NCI-H2107 (cell line): ENCODE measurements at regions not wholly inside any gene's neighbourhood (a gene's known extent, or its start where the extent isn't known, plus 50 kb on each side); places are given as distances from the start of the nearest gene placed in this dataset.
"Not testable (repeated sequence)": the region's sequence is repeated elsewhere in the genome, so short reads cannot be mapped to it uniquely, and the experiment has no call there.

Source experiments
- DNase-seq: peaks from one replicate; lab custom pipeline; 2025; lab: John Stamatoyannopoulos, UW

DNA sequence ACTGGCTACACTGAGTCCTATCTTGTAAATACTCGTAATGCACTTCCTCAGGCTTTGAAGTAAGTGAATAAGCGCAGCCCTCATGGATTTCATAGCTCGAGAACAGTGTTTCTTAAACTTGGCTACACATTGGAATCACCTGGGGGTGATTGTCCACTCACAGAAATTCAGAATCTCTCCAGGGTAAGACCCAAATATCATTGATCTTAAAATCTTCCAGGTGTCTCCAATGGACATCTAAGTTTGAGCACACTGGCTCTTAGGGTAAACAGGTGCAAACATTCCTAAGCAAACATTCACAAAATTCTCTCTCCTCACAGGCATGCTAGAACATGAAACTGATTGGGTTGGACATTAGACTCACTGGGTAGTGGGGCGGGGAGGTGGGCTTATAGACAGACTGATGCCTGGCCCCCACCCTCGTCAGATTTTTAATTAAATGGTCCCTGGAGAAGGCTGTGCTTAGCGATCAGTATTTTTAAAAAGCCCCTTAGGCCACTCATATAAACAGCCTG lies 279.7 kb upstream of the TBL1XR1 start:
- DNase-seq: no peak

GRCh38 chr3:177478170-177478867 lies 281.0 kb upstream of the TBL1XR1 start:
- DNase-seq: no peak

DNA sequence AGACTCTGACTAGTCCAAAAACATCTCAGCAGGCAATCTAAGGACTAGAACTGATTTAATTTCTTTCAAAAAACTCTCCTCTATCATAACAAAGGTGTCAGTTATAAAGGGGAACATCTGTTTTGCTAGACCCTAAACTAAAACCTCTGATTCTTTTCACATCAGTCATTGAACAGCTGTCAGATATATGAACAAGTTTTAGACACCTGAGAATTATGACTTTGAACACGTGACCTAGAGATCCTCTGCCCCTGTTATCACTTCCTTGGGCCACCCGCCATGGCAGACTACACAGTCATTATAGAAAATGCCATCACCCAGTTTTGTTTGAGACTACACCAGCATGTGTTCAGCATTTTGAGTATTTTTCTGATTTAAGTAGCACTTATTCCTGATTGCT lies 282.3 kb upstream of the TBL1XR1 start:
- no peak for DNase-seq

DNA sequence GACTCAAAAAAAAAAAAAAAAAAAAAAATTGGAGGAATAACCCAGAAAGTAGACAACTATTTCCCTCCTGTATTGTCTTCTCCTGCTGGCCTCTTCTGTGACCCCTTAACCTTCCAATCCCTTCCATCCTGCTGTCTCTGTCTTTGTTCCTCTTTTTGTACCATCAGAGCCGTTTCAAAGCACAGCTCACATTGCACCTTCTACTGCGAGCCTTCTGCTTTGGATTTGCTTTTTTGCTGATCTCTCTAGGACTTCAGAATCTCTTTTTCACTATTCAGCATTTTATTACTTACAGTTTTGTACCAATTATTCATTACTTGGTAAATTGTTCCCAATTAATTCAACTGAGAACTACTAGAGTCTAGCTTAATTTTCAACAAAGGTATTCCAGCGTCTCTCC lies 284.0 kb upstream of the TBL1XR1 start:
- no peak for DNase-seq

- DNase-seq: no peak
Observed at GRCh38 chr3:177482048-177482691, 284.9 kb upstream of the TBL1XR1 start.

DNA sequence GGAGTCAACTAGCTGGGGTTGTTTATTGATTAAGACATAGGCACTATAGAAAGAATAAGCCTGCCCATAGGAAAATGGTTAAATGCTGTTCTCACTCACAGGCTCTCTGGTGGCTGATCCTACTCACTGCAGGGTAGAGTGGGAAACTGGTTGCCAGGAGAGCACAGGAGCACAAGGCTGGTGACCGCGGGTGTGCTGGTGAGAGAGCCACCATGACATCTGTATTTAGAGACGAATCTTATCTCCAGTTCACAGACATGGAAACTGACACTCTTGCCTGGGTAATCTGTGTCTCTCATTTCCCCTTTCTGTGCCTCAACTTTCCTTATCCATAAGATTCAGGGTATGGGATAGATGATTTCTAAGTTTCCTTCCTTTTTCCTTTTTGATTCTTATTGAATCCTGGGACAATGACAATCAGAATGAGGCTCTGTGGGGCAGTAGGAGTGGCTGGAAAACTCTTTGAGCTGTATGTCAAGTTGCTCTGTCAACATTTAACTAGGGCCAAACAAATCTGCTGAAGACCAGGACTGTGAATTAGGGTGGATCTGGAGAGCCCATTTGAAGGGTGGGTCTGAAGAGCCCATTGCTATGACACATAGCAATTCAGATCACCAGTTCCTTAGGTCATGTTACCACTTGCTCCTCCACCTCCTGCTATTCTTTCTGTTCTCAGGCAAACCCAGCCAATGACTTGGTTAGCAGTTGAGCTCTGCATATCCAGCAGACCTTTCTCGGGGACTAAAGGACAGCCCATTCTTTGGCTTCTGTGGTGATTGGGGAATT lies 286.1 kb upstream of the TBL1XR1 start:
- DNase-seq: no peak

GRCh38 chr3:177484206-177484605 lies 286.9 kb upstream of the TBL1XR1 start:
- DNase-seq: no peak

DNA sequence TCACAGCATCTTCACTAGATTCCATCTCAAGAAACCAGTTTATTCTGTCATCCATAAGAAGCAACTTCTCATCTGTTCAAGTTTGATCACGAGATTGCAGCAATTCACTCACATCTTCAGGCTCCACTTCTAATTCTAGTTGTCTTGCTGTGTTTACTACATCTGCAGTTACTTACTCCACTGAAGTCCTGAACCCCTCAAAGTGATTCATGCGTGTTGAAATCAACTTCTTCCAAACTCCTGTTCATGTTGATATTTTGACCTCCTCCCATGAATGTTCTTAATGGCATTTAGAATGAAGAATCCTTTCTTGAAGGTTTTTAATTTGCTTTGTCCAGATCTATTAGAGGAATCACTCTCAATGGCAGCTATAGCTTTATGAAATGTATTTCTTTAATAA lies 287.6 kb upstream of the TBL1XR1 start:
- no peak for DNase-seq

- no peak for DNase-seq
Observed at GRCh38 chr3:177487635-177488186, 290.4 kb upstream of the TBL1XR1 start.

- DNase-seq: no peak
Observed at GRCh38 chr3:177488740-177489139, 291.5 kb upstream of the TBL1XR1 start.

DNA sequence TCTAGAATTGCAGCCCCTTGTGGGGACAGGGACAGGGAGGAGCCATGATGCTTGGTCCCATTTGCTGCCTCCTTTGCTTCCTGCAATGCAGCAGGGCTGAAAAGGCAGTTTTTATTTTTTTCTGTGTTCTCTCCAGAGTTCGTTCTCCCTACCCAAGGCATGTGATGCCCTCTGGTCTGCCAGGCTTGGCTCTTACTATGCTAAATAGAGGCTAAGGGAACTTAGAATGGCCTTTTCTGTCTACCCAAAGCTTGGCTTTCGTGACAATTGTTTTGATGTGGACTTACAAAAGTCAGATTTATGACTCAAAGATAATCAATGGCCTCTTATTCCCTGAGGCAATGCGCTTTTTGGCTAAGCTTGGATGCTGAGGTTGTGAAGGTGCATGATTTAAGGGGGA lies 293.3 kb upstream of the TBL1XR1 start:
- DNase-seq: no peak

- DNase-seq: no peak
Observed at GRCh38 chr3:177491296-177492032, 294.2 kb upstream of the TBL1XR1 start.

DNA sequence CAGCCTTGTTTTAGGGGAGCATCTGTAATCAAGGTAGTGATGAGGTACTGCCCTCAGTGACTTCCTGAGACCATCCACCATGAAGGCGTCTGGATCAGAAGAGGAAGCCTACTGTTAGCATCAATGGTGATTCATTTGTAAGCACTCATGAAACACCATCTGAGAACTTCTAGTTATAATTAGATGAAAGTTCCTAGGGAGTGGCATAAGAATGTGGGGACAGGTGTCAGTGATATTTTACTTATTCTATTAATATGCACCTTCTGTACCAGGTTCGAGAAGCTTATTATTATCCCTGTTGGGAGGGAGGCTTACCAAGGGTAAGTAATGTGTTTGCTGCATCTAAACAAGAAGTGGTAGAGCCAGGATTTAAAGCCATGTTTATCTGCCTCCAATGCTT lies 295.8 kb upstream of the TBL1XR1 start:
- no peak for DNase-seq

GRCh38 chr3:177494216-177494615 lies 296.9 kb upstream of the TBL1XR1 start:
- DNase-seq: no peak

- no peak for DNase-seq
Observed at GRCh38 chr3:177495566-177495965, 298.3 kb upstream of the TBL1XR1 start.

- no peak for DNase-seq
Observed at GRCh38 chr3:177498037-177498857, 301.0 kb upstream of the TBL1XR1 start.

DNA sequence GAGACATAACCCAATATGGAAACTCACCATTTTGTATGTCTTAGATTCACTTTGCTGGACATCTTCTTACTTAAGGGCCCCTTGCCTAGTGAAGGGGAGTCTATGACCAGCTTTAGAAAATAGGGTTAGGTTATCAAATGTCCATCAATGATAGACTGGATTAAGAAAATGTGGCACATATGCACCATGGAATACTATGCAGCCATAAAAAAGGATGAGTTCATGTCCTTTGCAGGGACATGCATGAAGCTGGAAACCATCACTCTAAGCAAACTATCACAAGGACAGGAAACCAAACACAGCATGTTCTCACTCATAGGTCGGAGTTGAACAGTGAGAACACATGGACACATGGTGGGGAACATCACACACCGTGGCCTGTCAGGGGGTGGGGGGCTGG lies 301.8 kb upstream of the TBL1XR1 start:
- not testable (repeated sequence) for DNase-seq

- DNase-seq: no peak
Observed at GRCh38 chr3:177499779-177500423, 302.6 kb upstream of the TBL1XR1 start.

- DNase-seq: no peak
Observed at GRCh38 chr3:177510693-177511216, 313.5 kb upstream of the TBL1XR1 start.
